Testis (tissue), 2 donors: ENCODE measurements at regions not wholly inside any gene's neighbourhood (a gene's known extent, or its start where the extent isn't known, plus 50 kb on each side); places are given as distances from the start of the nearest gene placed in this dataset.

ENCODE experiments used
- CTCF ChIP-seq, 3 experiments: fragments of 450-650 bp in 2 of 3; fragments of 200-600 bp in 1 of 3; sonication (generic) in 1 of 3; IDR thresholded peaks; one replicate each; pipeline ENCODE4 v1.5.1; 2016 to 2019; ENCODE audit warnings: antibody characterized with exemption in 3 of 3, mild to moderate bottlenecking in 2 of 3, moderate library complexity in 1 of 3
- POLR2A ChIP-seq: fragments of 450-650 bp; IDR thresholded peaks from one replicate; pipeline ENCODE4 v1.6.1; 2017; ENCODE audit warnings: antibody characterized with exemption, mild to moderate bottlenecking, moderate library complexity

GRCh38 chr14:101506211-101506925 lies 54.9 kb upstream of the DIO3 start:
- no peak for TF ChIP-seq CTCF (IDR thresholded peaks at IDR 0.05)
- TF ChIP-seq POLR2A: no peak
